GM19463 (cell line): ENCODE measurements at regions not wholly inside any gene's neighbourhood (a gene's known extent, or its start where the extent isn't known, plus 50 kb on each side); places are given as distances from the start of the nearest gene placed in this dataset.
"Not testable (repeated sequence)": the region's sequence is repeated elsewhere in the genome, so short reads cannot be mapped to it uniquely, and the experiment has no call there.

Experiments used
- ATAC-seq: cut with Tn5 transposase; IDR thresholded peaks from one replicate; pipeline ENCODE4 v1.9.1; 2021; ENCODE audit warnings: mild to moderate bottlenecking, moderate library complexity; ENCODE audit not compliant: unreplicated experiment

- no peak for ATAC-seq
Measured at GRCh38 chr4:184335520-184335919, 117.8 kb upstream of the ENPP6 start.

GRCh38 chr4:184333446-184333845, 115.8 kb upstream of the ENPP6 start:
- not testable (repeated sequence) for ATAC-seq

GRCh38 chr4:184331268-184331995, 113.8 kb upstream of the ENPP6 start:
- ATAC-seq, result no peak

GRCh38 chr4:184330517-184331094, 112.9 kb upstream of the ENPP6 start:
- ATAC-seq, result not testable (repeated sequence)

GRCh38 chr4:184329659-184330400, 112.2 kb upstream of the ENPP6 start:
- ATAC-seq, result peak; percentile 51

GRCh38 chr4:184329235-184329634, 111.6 kb upstream of the ENPP6 start:
- ATAC-seq, result no peak

- peak; percentile 80 for ATAC-seq
Measured at GRCh38 chr4:184328022-184328736, 110.5 kb upstream of the ENPP6 start.

GRCh38 chr4:184324939-184325477, 107.3 kb upstream of the ENPP6 start:
- no peak for ATAC-seq

GRCh38 chr4:184322328-184323025, 104.8 kb upstream of the ENPP6 start:
- ATAC-seq, result no peak

- no peak for ATAC-seq
Measured at GRCh38 chr4:184320631-184321030, 103.0 kb upstream of the ENPP6 start.

- ATAC-seq, result no peak
Measured at GRCh38 chr4:184318852-184319251, 101.2 kb upstream of the ENPP6 start.

GRCh38 chr4:184317234-184317918, 99.7 kb upstream of the ENPP6 start:
- no peak for ATAC-seq

GRCh38 chr4:184316821-184317220, 99.1 kb upstream of the ENPP6 start:
- no peak for ATAC-seq

GRCh38 chr4:184315675-184316359, 98.1 kb upstream of the ENPP6 start:
- no peak for ATAC-seq

GRCh38 chr4:184313702-184314659, 96.3 kb upstream of the ENPP6 start:
- ATAC-seq, result peak; percentile 73

- ATAC-seq, result no peak
Measured at GRCh38 chr4:184313058-184313581, 95.4 kb upstream of the ENPP6 start.

- ATAC-seq, result no peak
Measured at GRCh38 chr4:184312126-184312525, 94.5 kb upstream of the ENPP6 start.
